Mucosa of descending colon (tissue), 3 donors: ENCODE measurements at regions not wholly inside any gene's neighbourhood (a gene's known extent, or its start where the extent isn't known, plus 50 kb on each side); places are given as distances from the start of the nearest gene placed in this dataset.

Experiments
- ATAC-seq: fragments of 200-7000 bp; cut with Tn5 transposase; one replicate; pipeline ENCODE4 v1.9.1; 2020; ENCODE audit warnings: mild to moderate bottlenecking, moderate library complexity
- DNase-seq, 3 donors: peaks; one replicate each; pipeline ENCODE4 v3.0.0-alpha.2; 2020
- H3K36me3 ChIP-seq: fragments of 200-600 bp; one replicate; pipeline ENCODE4 v1.8.0; 2021; ENCODE audit warnings: low read depth, mild to moderate bottlenecking
- H3K4me1 ChIP-seq: fragments of 200-600 bp; one replicate; pipeline ENCODE4 v1.8.0; 2021; ENCODE audit warnings: low read depth, mild to moderate bottlenecking
- H3K4me3 ChIP-seq: fragments of 200-600 bp; one replicate; pipeline ENCODE4 v1.8.0; 2021; ENCODE audit warnings: mild to moderate bottlenecking
- H3K9me3 ChIP-seq: fragments of 200-600 bp; one replicate; pipeline ENCODE4 v1.8.0; 2021; ENCODE audit warnings: mild to moderate bottlenecking
- intact Hi-C, 2 donors: fragments of 100-400 bp; cut with DNase I in 1 of 2; cut with micrococcal nuclease in 1 of 2; formaldehyde crosslinking; loops; one replicate each; pipeline versions ENCODE4 v1.11.0 to v1.11.1; 2022; cut with DNase I, micrococcal nuclease
- TF ChIP-seq, protein P1 (sequence below): fragments of 200-600 bp; IDR thresholded peaks from one replicate; pipeline ENCODE4 v1.8.0; 2022; ENCODE audit warnings: antibody characterized with exemption, mild to moderate bottlenecking
- donor health status: DM: no; HTN: no; CAD: no; lungs with moderate emphysema.
- donor health status: DM: no; HTN: no; CAD: no.
- donor health status: DM: no; HTN: yes; CAD: no.

DNA sequence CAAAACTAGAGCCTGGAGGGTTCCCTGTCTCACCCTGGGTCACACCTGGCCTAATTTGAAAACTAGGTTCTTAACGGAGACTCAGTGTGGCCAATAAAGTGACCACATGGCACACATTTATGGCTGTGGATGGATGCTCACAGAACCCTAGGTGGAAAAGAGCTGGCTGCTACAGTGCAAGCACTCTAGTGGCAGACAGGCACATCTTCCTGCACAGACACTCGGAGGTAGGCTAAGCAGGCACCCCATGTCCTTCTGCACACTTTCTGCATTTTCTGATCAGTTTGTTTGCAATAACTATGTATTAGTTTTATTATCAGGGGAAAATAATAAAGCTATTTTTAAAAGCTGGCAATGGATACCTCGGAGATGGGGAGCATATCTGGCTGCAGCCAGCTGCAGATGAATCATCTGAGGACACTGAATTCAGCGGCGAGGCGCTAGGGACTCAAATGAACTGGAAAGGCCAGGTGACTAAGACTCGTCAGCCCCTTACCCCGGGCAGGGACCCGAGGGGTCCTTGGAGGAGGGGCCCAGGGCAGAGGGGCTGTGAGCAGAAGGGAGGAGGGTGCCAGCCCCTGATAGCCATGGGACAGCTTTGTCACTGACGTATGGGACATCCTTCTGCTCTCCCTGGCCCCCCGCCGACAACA, 96.2 kb downstream of the OLFM1 start:
- Histone ChIP-seq H3K4me1 (no peaks in the 10 kb centered on the region), H3K4me3 (no peak overlapping the region), H3K9me3 (no peaks in the 10 kb centered on the region), H3K36me3 (no peaks in the 10 kb centered on the region)
- TF ChIP-seq, protein P1, sequence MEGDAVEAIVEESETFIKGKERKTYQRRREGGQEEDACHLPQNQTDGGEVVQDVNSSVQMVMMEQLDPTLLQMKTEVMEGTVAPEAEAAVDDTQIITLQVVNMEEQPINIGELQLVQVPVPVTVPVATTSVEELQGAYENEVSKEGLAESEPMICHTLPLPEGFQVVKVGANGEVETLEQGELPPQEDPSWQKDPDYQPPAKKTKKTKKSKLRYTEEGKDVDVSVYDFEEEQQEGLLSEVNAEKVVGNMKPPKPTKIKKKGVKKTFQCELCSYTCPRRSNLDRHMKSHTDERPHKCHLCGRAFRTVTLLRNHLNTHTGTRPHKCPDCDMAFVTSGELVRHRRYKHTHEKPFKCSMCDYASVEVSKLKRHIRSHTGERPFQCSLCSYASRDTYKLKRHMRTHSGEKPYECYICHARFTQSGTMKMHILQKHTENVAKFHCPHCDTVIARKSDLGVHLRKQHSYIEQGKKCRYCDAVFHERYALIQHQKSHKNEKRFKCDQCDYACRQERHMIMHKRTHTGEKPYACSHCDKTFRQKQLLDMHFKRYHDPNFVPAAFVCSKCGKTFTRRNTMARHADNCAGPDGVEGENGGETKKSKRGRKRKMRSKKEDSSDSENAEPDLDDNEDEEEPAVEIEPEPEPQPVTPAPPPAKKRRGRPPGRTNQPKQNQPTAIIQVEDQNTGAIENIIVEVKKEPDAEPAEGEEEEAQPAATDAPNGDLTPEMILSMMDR, result no peak
- DNase-seq, result no peak
- no peak for ATAC-seq
- intact Hi-C loops, result no loop called here

DNA sequence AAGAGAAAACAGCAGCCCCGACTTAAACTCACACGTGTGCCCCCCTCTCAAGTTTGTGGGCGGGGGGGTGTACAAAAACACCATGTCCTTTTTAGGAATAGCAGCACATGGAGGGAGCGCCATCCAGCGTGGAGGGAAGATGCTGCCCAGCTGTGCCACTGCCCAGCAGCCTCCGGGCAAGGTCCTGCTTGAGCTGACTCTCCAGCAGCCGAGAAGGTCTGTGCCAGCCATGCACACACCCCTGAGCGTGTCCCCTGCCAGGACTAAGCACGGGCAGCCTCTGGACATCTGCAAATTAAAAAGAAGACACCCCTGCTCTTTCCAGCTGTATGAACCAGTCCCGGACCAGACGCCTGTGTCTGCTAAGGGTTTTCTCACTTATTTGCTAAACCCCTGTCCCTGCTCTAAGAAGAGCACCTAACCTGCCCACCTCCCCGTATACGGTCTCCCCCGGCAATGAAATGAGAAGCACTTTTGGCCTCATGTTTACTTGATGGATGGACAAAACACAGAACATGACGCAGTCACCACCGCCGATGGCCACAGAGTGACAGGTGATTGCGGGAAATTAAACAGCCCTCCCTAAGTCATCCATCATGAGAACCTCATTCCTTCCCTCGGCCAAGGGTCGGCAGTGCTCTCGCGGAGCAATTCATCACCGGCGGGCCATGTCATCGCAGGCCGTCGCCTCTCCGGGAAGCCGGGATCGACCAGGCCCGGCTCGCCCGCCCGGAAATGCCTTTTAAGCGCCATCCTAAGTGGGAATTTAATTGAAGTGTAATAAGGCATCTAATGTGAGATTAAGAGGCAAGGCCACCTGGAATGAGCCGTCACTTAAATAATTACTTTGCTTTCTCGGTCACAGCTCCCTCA, 96.9 kb downstream of the OLFM1 start:
- Histone ChIP-seq H3K36me3 (no peaks in the 10 kb centered on the region), H3K4me1 (no peaks in the 10 kb centered on the region), H3K9me3 (no peaks in the 10 kb centered on the region), H3K4me3 (no peak overlapping the region)
- TF ChIP-seq, protein P1, result no peak
- DNase-seq (no peak), ATAC-seq (no peak)
- intact Hi-C loops, result no loop called here

DNA sequence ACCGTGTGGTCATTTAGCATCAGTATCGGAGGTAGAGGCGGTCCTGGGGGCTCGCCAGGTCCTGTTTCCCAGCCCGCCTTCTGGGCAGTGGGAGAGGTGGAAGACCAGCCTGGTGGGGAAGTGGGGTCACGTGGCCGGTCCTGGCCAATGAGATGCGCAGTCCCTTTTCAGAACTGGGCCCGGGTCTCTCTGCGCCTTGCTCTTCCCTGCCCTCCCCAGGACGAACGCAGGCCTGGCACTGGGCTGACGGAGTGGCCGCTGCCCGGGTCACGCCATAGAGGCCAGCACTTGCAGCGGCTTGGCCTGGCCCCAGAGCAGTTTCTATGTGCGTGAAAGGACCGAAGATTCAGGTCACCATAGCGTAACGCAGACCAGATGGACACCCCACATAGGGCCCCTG, 97.6 kb downstream of the OLFM1 start:
- TF ChIP-seq, protein P1, result no peak

DNA sequence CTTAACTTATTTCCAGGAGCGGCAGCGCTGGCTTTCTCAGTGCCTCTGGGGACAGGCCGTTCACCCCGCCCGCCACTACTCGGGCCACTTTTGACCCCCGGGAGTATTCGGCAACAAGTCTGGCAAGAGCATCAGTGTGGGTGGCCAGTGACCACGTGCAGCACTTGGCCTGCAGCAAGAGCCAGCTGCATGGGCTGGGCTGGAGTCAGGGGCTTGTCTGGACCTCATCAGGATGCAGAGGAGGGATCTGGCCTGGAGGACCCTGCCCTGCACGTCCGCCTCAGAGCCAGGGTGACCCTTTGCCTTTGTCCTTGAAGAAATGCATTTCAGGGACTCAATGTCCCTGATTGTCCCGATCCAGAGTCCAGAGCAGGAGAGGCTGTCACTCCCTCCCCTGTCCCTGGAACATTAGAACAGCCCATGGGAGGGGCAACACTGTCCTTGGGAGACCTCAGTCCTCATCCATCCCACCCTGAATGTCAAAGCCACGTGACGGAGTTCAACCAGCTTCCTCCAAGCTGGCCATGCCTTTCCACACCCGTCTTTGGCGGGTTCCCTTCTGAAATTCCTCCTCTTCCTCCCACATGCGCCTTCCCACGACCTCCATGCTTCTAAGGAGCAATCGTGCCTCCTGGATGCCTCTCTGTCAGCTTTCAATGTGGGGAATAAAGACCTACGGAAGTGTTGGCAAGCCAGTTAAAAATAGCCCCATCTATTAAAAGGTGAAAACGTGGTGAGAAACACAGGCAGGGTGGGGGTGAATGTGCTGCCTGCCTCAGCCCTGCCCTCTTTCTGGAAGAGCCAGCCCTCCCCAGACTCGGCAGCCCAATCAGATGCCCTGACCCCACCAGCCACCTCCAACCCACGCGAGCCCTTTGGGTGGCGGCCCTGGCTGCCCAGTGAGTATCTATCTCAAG, 99.0 kb downstream of the OLFM1 start:
- H3K9me3 ChIP-seq, result no peaks in the 10 kb centered on the region
- intact Hi-C loops, result no loop called here
- peak in 2 of 3 donors; percentile 5 to 33 for DNase-seq
- ATAC-seq, result no peak
- no peaks in the 10 kb centered on the region for H3K4me1 ChIP-seq
- H3K36me3 ChIP-seq, result no peaks in the 10 kb centered on the region
- TF ChIP-seq, protein P1, result no peak
- H3K4me3 ChIP-seq, result no peak overlapping the region

More for the DNA sequence above, 97.6 kb downstream of the OLFM1 start:
- intact Hi-C loops, result no loop called here
- DNase-seq (peak in 1 of 3 donors; percentile 30), ATAC-seq (no peak)
- H3K4me3 ChIP-seq, result no peak overlapping the region
- no peaks in the 10 kb centered on the region for H3K4me1 ChIP-seq
- no peaks in the 10 kb centered on the region for H3K36me3 ChIP-seq
- no peaks in the 10 kb centered on the region for H3K9me3 ChIP-seq

DNA sequence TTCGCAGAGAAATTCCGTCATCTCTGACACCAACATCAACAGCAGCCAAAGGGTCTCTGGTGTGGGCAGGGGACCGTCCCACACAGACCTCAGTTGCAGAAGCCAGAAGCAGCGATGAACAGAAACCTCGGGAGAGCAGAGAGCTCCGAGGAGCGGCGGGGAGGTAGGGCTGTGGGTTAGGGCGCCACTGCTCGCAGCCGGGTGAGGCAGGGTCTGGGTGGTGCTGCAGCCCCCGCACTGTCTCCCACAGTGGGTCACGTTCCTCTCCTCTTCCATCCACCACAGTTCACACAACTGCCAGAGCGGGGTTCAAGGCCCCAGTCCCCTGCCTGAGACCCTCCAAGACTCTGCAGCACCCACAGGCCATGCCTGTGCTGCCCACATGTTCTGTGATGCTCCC, 99.9 kb downstream of the OLFM1 start:
- no peak for ATAC-seq

More for the DNA sequence above, 99.9 kb downstream of the OLFM1 start:
- TF ChIP-seq, protein P1, result no peak
- H3K4me1 ChIP-seq, result no peaks in the 10 kb centered on the region
- no peak for DNase-seq
- H3K36me3 ChIP-seq, result no peaks in the 10 kb centered on the region
- no peaks in the 10 kb centered on the region for H3K9me3 ChIP-seq
- H3K4me3 ChIP-seq, result no peak overlapping the region
- intact Hi-C loops, result no loop called here
